Loucy (cell line): ENCODE measurements at regions not wholly inside any gene's neighbourhood (a gene's known extent, or its start where the extent isn't known, plus 50 kb on each side); places are given as distances from the start of the nearest gene placed in this dataset.

ENCODE experiments used
- H2AFZ ChIP-seq: fragments of 200-600 bp; sonication (generic); 2 replicates; pipeline ENCODE4 v1.6.0; 2016; ENCODE audit warnings: antibody characterized with exemption, mild to moderate bottlenecking, low read length, moderate library complexity
- H3F3A ChIP-seq: fragments of 200-600 bp; 2 replicates; pipeline ENCODE4 v1.6.0; 2016; ENCODE audit warnings: antibody characterized with exemption, low read depth, mild to moderate bottlenecking
- H3K27me3 ChIP-seq: fragments of 200-600 bp; sonication (generic); 2 replicates; pipeline ENCODE4 v1.6.1; 2014; ENCODE audit warnings: low read length, mild to moderate bottlenecking; ENCODE audit not compliant: insufficient read depth, poor library complexity, severe bottlenecking
- H3K36me3 ChIP-seq: fragments of 200-600 bp; sonication (generic); 2 replicates; pipeline ENCODE4 v1.6.1; 2016; ENCODE audit warnings: low read length; ENCODE audit not compliant: insufficient read depth
- H3K4me1 ChIP-seq: fragments of 200-600 bp; sonication (generic); 2 replicates; pipeline ENCODE4 v1.5.1; 2014; ENCODE audit warnings: low read length, mild to moderate bottlenecking; ENCODE audit not compliant: insufficient read depth, poor library complexity, severe bottlenecking
- H3K4me2 ChIP-seq: fragments of 200-600 bp; sonication (generic); 2 replicates; pipeline ENCODE4 v1.6.0; 2014; ENCODE audit warnings: antibody characterized with exemption, low read length, low read depth, mild to moderate bottlenecking; ENCODE audit not compliant: poor library complexity, severe bottlenecking
- H3K4me3 ChIP-seq: fragments of 200-600 bp; sonication (generic); 2 replicates; pipeline ENCODE4 v1.5.1; 2014; ENCODE audit warnings: low read length, mild to moderate bottlenecking, mixed read lengths; ENCODE audit not compliant: poor library complexity, severe bottlenecking
- H3K79me2 ChIP-seq: fragments of 200-600 bp; sonication (generic); 2 replicates; pipeline ENCODE4 v1.6.1; 2014; ENCODE audit warnings: low read length; ENCODE audit not compliant: insufficient read depth
- H3K9ac ChIP-seq: fragments of 200-600 bp; sonication (generic); 2 replicates; pipeline ENCODE4 v1.6.0; 2014; ENCODE audit warnings: mild to moderate bottlenecking, low read depth, low read length, moderate library complexity; ENCODE audit not compliant: poor library complexity, severe bottlenecking
- H3K9me2 ChIP-seq: fragments of 200-600 bp; sonication (generic); replicated peaks from 2 replicates; pipeline ENCODE4 v1.6.1; 2016; ENCODE audit warnings: low read depth, low read length, mixed read lengths
- H3K9me3 ChIP-seq: fragments of 200-600 bp; sonication (generic); 2 replicates; pipeline ENCODE4 v1.6.1; 2014; ENCODE audit warnings: mild to moderate bottlenecking, antibody characterized with exemption, low read length, low read depth; ENCODE audit not compliant: insufficient read depth
- H4K20me1 ChIP-seq: fragments of 200-600 bp; sonication (generic); 2 replicates; pipeline ENCODE4 v1.6.0; 2014; ENCODE audit warnings: antibody characterized with exemption, low read length, mild to moderate bottlenecking; ENCODE audit not compliant: insufficient read depth, poor library complexity, severe bottlenecking
- CTCF ChIP-seq: fragments of 200-600 bp; sonication (generic); conservative IDR thresholded peaks from 2 replicates; pipeline ENCODE4 v1.5.1; 2014; ENCODE audit warnings: mild to moderate bottlenecking, antibody characterized with exemption, low read length
- EZH2phosphoT487 ChIP-seq: fragments of 200-600 bp; IDR thresholded peaks from 2 replicates; pipeline ENCODE4 v1.6.1; 2018; ENCODE audit warnings: antibody characterized with exemption, mild to moderate bottlenecking, moderate library complexity, borderline replicate concordance

GRCh38 chr10:128823201-128823600 lies 643.8 kb upstream of the MGMT start:
- Histone ChIP-seq H3K79me2 (no peaks in the 10 kb centered on the region), H3K4me3 (no peak overlapping the region), H3F3A (no peaks in the 10 kb centered on the region), H3K27me3 (no peaks in the 10 kb centered on the region), H3K4me1 (no peaks in the 10 kb centered on the region), H3K9ac (no peak overlapping the region), H3K9me3 (no peaks in the 10 kb centered on the region), H3K9me2 (no peaks in the 10 kb centered on the region), H2AFZ (no peak overlapping the region), H4K20me1 (no peaks in the 10 kb centered on the region), H3K4me2 (no peak overlapping the region), H3K36me3 (no peaks in the 10 kb centered on the region)
- TF ChIP-seq EZH2phosphoT487 (no peak), CTCF (no peak)

GRCh38 chr10:128825626-128826025 lies 641.4 kb upstream of the MGMT start:
- Histone ChIP-seq H3K79me2 (no peaks in the 10 kb centered on the region), H3K9ac (no peak overlapping the region), H3K4me2 (no peak overlapping the region), H3K4me1 (no peaks in the 10 kb centered on the region), H3K4me3 (no peak overlapping the region), H2AFZ (no peak overlapping the region), H3K36me3 (no peaks in the 10 kb centered on the region), H3K9me3 (no peaks in the 10 kb centered on the region), H4K20me1 (no peaks in the 10 kb centered on the region), H3K27me3 (no peaks in the 10 kb centered on the region), H3F3A (no peaks in the 10 kb centered on the region), H3K9me2 (no peaks in the 10 kb centered on the region)
- TF ChIP-seq EZH2phosphoT487 = no peak
- no peak for TF ChIP-seq CTCF

GRCh38 chr10:128833671-128834070 lies 633.4 kb upstream of the MGMT start:
- H3K4me1 ChIP-seq = no peaks in the 10 kb centered on the region
- H3K9me3 ChIP-seq = no peaks in the 10 kb centered on the region
- no peak overlapping the region for H3K4me3 ChIP-seq
- H3K79me2 ChIP-seq = no peaks in the 10 kb centered on the region
- no peak overlapping the region for H3K4me2 ChIP-seq
- H3K9me2 ChIP-seq = no peaks in the 10 kb centered on the region
- no peak for TF ChIP-seq EZH2phosphoT487
- no peak for TF ChIP-seq CTCF
- H3K27me3 ChIP-seq = no peaks in the 10 kb centered on the region
- H3K36me3 ChIP-seq = no peaks in the 10 kb centered on the region
- H2AFZ ChIP-seq = no peak overlapping the region
- H3K9ac ChIP-seq = no peak overlapping the region
- H4K20me1 ChIP-seq = no peaks in the 10 kb centered on the region
- no peaks in the 10 kb centered on the region for H3F3A ChIP-seq
